NCI-H1436 treated with DMSO at 0.1 percent for 48 hours (cell line): ENCODE measurements at regions not wholly inside any gene's neighbourhood (a gene's known extent, or its start where the extent isn't known, plus 50 kb on each side); places are given as distances from the start of the nearest gene placed in this dataset.
"Not testable (repeated sequence)": the region's sequence is repeated elsewhere in the genome, so short reads cannot be mapped to it uniquely, and the experiment has no call there.

Experiments used
- DNase-seq: peaks from one replicate; lab custom pipeline; 2025; lab: John Stamatoyannopoulos, UW

- not testable (repeated sequence) for DNase-seq
Measured at GRCh38 chr7:29701540-29701939, 104.8 kb upstream of the WIPF3 start.

GRCh38 chr7:29703830-29704229 is 102.5 kb upstream of the WIPF3 start:
- DNase-seq: not testable (repeated sequence)

GRCh38 chr7:29709002-29709401 is 97.3 kb upstream of the WIPF3 start:
- not testable (repeated sequence) for DNase-seq

GRCh38 chr7:29723127-29723526 is 83.2 kb upstream of the WIPF3 start:
- not testable (repeated sequence) for DNase-seq

GRCh38 chr7:29723599-29723998 is 82.7 kb upstream of the WIPF3 start:
- no peak for DNase-seq

GRCh38 chr7:29729534-29730165 is 76.7 kb upstream of the WIPF3 start:
- DNase-seq: not testable (repeated sequence)

GRCh38 chr7:29734246-29734731 is 72.0 kb upstream of the WIPF3 start:
- DNase-seq: no peak

GRCh38 chr7:29747645-29748245 is 58.6 kb upstream of the WIPF3 start:
- DNase-seq: not testable (repeated sequence)

- DNase-seq: peak; percentile 14
Measured at GRCh38 chr7:29748286-29749099, 57.8 kb upstream of the WIPF3 start.

GRCh38 chr7:29749701-29750321 is 56.5 kb upstream of the WIPF3 start:
- no peak for DNase-seq

- not testable (repeated sequence) for DNase-seq
Measured at GRCh38 chr7:29750373-29750940, 55.9 kb upstream of the WIPF3 start.

GRCh38 chr7:29751012-29751411 is 55.3 kb upstream of the WIPF3 start:
- not testable (repeated sequence) for DNase-seq

- no peak for DNase-seq
Measured at GRCh38 chr7:29754874-29755490, 51.3 kb upstream of the WIPF3 start.
